ENCODE measurements at regions not wholly inside any gene's neighbourhood (a gene's known extent, or its start where the extent isn't known, plus 50 kb on each side); places are given as distances from the start of the nearest gene placed in this dataset.

GRCh38 chr12:88662961-88663360 is 82.7 kb upstream of the KITLG start:
- WGBS, 3 donors: 89 to 96% (median 92%) methylated on average over 1 of the region's 1 CpG
- DNase-seq: no peak
- no peak for TF ChIP-seq CTCF (IDR thresholded peaks at IDR 0.05)
- no peak for TF ChIP-seq EP300 (IDR thresholded peaks at IDR 0.05)
- no peak for TF ChIP-seq POLR2A (IDR thresholded peaks at IDR 0.05)
- Histone ChIP-seq H3K4me1 (ENCODE audit: insufficient read depth) (no peaks in the 10 kb centered on the region), H3K4me3 (no peak overlapping the region), H3K9me3 (no peaks in the 10 kb centered on the region), H3K36me3 (no peaks in the 10 kb centered on the region), H3K27me3 (no peaks in the 10 kb centered on the region), H3K27ac (no peak overlapping the region)
- intact Hi-C loops (cut with DNase I): no loop called here

GRCh38 chr12:88662093-88662492 is 81.8 kb upstream of the KITLG start:
- Histone ChIP-seq H3K9me3 (no peaks in the 10 kb centered on the region), H3K27ac (no peak overlapping the region), H3K4me3 (no peak overlapping the region), H3K27me3 (no peaks in the 10 kb centered on the region), H3K4me1 (ENCODE audit: insufficient read depth) (no peaks in the 10 kb centered on the region), H3K36me3 (no peaks in the 10 kb centered on the region)
- 88 to 100% (median 96%) methylated on average over 1 of the region's 1 CpG for WGBS, 3 donors
- DNase-seq: no peak
- TF ChIP-seq POLR2A (IDR thresholded peaks at IDR 0.05) (no peak), CTCF (IDR thresholded peaks at IDR 0.05) (no peak), EP300 (IDR thresholded peaks at IDR 0.05) (no peak)
- intact Hi-C loops (cut with DNase I): no loop called here

GRCh38 chr12:88658009-88658408 is 77.7 kb upstream of the KITLG start:
- TF ChIP-seq EP300 (IDR thresholded peaks at IDR 0.05): no peak
- H3K4me3 ChIP-seq: no peak overlapping the region
- no peak overlapping the region for H3K27ac ChIP-seq
- H3K9me3 ChIP-seq: no peaks in the 10 kb centered on the region
- H3K36me3 ChIP-seq: no peaks in the 10 kb centered on the region
- H3K4me1 ChIP-seq (ENCODE audit: insufficient read depth): no peaks in the 10 kb centered on the region
- H3K27me3 ChIP-seq: no peaks in the 10 kb centered on the region
- intact Hi-C loops (cut with DNase I): no loop called here
- DNase-seq: no peak

GRCh38 chr12:88650715-88651114 is 70.4 kb upstream of the KITLG start:
- Histone ChIP-seq H3K4me1 (ENCODE audit: insufficient read depth) (no peaks in the 10 kb centered on the region), H3K36me3 (no peaks in the 10 kb centered on the region), H3K9me3 (no peaks in the 10 kb centered on the region), H3K4me3 (no peak overlapping the region), H3K27me3 (no peaks in the 10 kb centered on the region), H3K27ac (no peak overlapping the region)
- TF ChIP-seq POLR2A (IDR thresholded peaks at IDR 0.05): no peak
- TF ChIP-seq CTCF (IDR thresholded peaks at IDR 0.05): no peak
- TF ChIP-seq EP300 (IDR thresholded peaks at IDR 0.05): no peak
- intact Hi-C loops (cut with DNase I): no loop called here
- DNase-seq: no peak

- WGBS, 3 donors: 93 to 96% (median 96%) methylated on average over 1 of the region's 1 CpG
- no peaks in the 10 kb centered on the region for H3K36me3 ChIP-seq
- intact Hi-C loops (cut with DNase I): no loop called here
- DNase-seq: no peak
- no peak overlapping the region for H3K27ac ChIP-seq
- H3K4me3 ChIP-seq: no peak overlapping the region
- TF ChIP-seq POLR2A (IDR thresholded peaks at IDR 0.05): no peak
- H3K4me1 ChIP-seq (ENCODE audit: insufficient read depth): no peaks in the 10 kb centered on the region
- no peaks in the 10 kb centered on the region for H3K27me3 ChIP-seq
- H3K9me3 ChIP-seq: no peaks in the 10 kb centered on the region
Observed at GRCh38 chr12:88648625-88649024, 68.4 kb upstream of the KITLG start.

- Histone ChIP-seq H3K36me3 (no peaks in the 10 kb centered on the region), H3K27me3 (no peaks in the 10 kb centered on the region), H3K4me1 (ENCODE audit: insufficient read depth) (no peaks in the 10 kb centered on the region), H3K4me3 (no peak overlapping the region), H3K9me3 (no peaks in the 10 kb centered on the region), H3K27ac (no peak overlapping the region)
- intact Hi-C loops (cut with DNase I): no loop called here
- no peak for DNase-seq
- TF ChIP-seq CTCF (IDR thresholded peaks at IDR 0.05) (no peak), EP300 (IDR thresholded peaks at IDR 0.05) (no peak), POLR2A (IDR thresholded peaks at IDR 0.05) (no peak)
Observed at GRCh38 chr12:88646824-88647223, 66.6 kb upstream of the KITLG start.

All from ovary (tissue), 7 donors.